ENCODE measurements at regions not wholly inside any gene's neighbourhood (a gene's known extent, or its start where the extent isn't known, plus 50 kb on each side); places are given as distances from the start of the nearest gene placed in this dataset.

DNA sequence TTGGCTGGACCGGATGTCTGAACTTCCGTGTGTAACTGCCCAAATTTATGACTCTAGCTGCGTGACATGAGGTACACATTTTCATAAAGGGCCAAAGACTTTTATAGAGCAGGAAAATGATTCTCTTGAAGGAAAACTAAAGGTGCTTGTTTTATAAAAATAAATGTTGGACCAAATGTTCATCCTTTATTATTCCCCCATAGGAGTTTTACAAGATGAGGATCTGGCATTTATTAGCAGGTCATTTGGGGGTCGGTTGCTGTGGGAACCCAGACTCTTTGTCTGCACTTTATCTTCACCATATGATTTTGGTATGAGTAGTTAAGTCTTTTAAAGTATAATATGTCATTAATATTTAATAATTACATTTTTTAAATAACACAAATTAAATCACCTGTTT lies 571.2 kb downstream of the EFNA5 start:
- no peak for TF ChIP-seq CTCF (IDR thresholded peaks at IDR 0.05; ENCODE audit: low read depth, low read length, missing control alignments)
- no peaks in the 10 kb centered on the region for H3K27me3 ChIP-seq (replicated peaks)
- H3K27ac ChIP-seq, result no peak overlapping the region
- DNase-seq, result no peak
- H3K36me3 ChIP-seq (replicated peaks), result no peaks in the 10 kb centered on the region
- H3K4me3 ChIP-seq (ENCODE audit: low read depth, low read length), result no peak overlapping the region
- in situ Hi-C loops (cut with HindIII; ENCODE audit: low pct_ligation_motif_present, low sequenced_read_pairs), result no loop called here

DNA sequence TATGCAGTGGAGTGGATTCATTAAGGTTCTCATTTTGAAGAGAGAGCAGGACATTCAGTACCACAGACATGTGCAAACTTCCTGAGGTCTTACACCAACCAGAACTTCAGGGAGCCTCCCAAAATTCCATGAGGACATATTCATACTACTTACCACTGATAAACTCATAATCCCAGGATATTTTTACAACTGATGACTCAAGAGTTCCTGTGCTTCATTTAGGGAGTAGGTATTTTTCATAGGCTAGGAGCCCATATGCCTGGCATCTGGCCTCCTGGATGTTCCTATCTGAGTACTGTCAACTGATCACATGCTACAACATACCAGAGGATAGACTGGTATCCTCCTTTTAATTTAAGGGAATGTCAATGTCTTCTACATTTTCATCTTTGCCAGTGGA lies 578.0 kb downstream of the EFNA5 start:
- Histone ChIP-seq H3K27me3 (replicated peaks) (no peaks in the 10 kb centered on the region), H3K36me3 (replicated peaks) (no peaks in the 10 kb centered on the region), H3K27ac (no peak overlapping the region), H3K4me3 (ENCODE audit: low read depth, low read length) (no peak overlapping the region)
- in situ Hi-C loops (cut with HindIII; ENCODE audit: low pct_ligation_motif_present, low sequenced_read_pairs), result no loop called here
- no peak for DNase-seq
- no peak for TF ChIP-seq CTCF (IDR thresholded peaks at IDR 0.05; ENCODE audit: low read depth, low read length, missing control alignments)

DNA sequence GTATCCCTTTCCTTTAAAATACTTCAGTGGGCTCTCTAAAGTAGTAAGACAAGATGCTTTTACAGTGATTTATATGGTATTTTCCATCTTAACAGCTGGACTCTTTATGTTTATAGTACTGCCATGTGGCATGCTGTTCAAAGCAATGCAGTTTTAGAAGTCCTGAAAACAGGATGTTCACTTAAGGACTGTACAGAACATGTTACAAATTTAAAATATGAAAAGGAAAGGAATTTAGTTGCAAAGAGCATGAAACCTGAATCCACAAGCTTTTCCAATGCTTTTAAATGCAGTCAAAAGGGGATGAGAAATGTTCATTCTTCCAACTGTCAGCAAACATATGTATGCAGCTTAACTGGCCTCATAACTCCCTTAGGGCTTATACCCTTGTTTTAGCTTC lies 580.2 kb downstream of the EFNA5 start:
- Histone ChIP-seq H3K27me3 (replicated peaks) (no peaks in the 10 kb centered on the region), H3K27ac (no peak overlapping the region)
- no peak for DNase-seq

DNA sequence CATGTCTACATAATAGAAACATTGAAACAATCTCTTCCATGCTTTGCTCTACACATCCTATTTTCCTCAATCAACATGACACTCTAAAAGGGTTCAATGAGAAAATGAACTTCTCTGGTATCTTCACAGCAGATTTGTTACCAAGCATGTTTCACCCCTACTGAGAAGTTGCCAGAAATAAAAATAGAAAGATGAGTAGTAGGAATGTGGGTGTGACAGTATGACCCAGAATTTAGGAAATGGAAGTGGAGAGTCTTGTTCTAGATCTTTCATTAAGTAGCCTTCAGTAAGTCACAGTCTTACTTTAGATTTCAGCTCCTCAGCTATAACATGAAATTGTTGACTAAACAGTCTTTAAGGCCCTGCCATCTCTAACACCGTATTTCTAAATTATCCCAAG lies 581.8 kb downstream of the EFNA5 start:
- H3K27ac ChIP-seq, result no peak overlapping the region
- in situ Hi-C loops (cut with HindIII; ENCODE audit: low pct_ligation_motif_present, low sequenced_read_pairs), result no loop called here
- H3K4me3 ChIP-seq (ENCODE audit: low read depth, low read length), result no peak overlapping the region
- no peaks in the 10 kb centered on the region for H3K36me3 ChIP-seq (replicated peaks)
- no peak for DNase-seq
- no peak for TF ChIP-seq CTCF (IDR thresholded peaks at IDR 0.05; ENCODE audit: low read depth, low read length, missing control alignments)
- H3K27me3 ChIP-seq (replicated peaks), result no peaks in the 10 kb centered on the region

More for the DNA sequence above, 580.2 kb downstream of the EFNA5 start:
- no peak for TF ChIP-seq CTCF (IDR thresholded peaks at IDR 0.05; ENCODE audit: low read depth, low read length, missing control alignments)
- no peak overlapping the region for H3K4me3 ChIP-seq (ENCODE audit: low read depth, low read length)
- H3K36me3 ChIP-seq (replicated peaks), result no peaks in the 10 kb centered on the region
- in situ Hi-C loops (cut with HindIII; ENCODE audit: low pct_ligation_motif_present, low sequenced_read_pairs), result no loop called here

DNA sequence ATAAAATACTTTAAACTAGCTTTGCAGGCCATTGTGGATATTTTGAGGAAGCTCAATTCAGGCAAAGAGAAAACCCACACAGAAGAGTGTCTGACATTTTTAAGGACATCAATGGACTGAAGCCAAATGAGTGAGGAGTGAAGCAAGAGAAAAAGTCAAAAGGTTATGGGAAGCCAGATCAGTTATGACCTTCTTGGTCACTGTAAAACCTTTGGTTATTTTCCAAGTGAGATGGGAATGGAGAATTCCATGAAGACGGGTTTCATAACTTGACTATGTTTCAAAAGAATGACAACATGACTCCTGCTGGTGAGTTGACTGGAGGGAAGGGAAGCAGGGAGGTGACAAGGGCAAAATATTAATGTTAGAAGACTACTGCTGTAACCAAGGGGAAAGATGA lies 585.2 kb downstream of the EFNA5 start:
- no peaks in the 10 kb centered on the region for H3K27me3 ChIP-seq (replicated peaks)
- no peak for DNase-seq
- in situ Hi-C loops (cut with HindIII; ENCODE audit: low pct_ligation_motif_present, low sequenced_read_pairs), result no loop called here
- no peak for TF ChIP-seq CTCF (IDR thresholded peaks at IDR 0.05; ENCODE audit: low read depth, low read length, missing control alignments)
- H3K4me3 ChIP-seq (ENCODE audit: low read depth, low read length), result no peak overlapping the region
- no peaks in the 10 kb centered on the region for H3K36me3 ChIP-seq (replicated peaks)
- H3K27ac ChIP-seq, result no peak overlapping the region

DNA sequence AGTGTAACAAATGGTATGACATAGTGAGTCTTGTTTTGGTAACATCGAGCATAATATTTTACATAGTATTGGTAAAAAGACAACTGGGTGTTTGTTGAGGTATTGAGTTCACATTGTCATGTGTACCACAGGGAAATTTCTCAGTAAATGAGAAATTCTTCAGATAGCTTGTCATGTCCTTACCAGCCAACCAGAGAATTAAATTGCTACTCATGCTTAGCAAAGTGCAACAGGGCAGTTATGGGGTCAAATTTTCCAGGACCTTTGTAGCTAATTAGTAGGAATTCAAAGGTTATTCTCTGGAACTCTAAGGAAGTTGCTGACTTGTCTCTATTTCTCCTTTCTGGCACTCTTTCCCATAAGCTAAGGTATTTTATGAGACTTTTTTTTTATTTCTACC lies 595.7 kb downstream of the EFNA5 start:
- in situ Hi-C loops (cut with HindIII; ENCODE audit: low pct_ligation_motif_present, low sequenced_read_pairs), result no loop called here
- Histone ChIP-seq H3K4me3 (ENCODE audit: low read depth, low read length) (no peak overlapping the region), H3K36me3 (replicated peaks) (no peaks in the 10 kb centered on the region), H3K27me3 (replicated peaks) (no peaks in the 10 kb centered on the region), H3K27ac (no peak overlapping the region)
- no peak for DNase-seq
- TF ChIP-seq CTCF (IDR thresholded peaks at IDR 0.05; ENCODE audit: low read depth, low read length, missing control alignments), result no peak
